ENCODE measurements at regions not wholly inside any gene's neighbourhood (a gene's known extent, or its start where the extent isn't known, plus 50 kb on each side); places are given as distances from the start of the nearest gene placed in this dataset.

- no peak for DNase-seq
Measured at GRCh38 chr5:77948476-77948875, 172.3 kb upstream of the TBCA start.

GRCh38 chr5:77947041-77947428, 170.9 kb upstream of the TBCA start:
- no peak for DNase-seq

GRCh38 chr5:77946381-77947040, 170.4 kb upstream of the TBCA start:
- DNase-seq = no peak

- no peak for DNase-seq
Measured at GRCh38 chr5:77945874-77946273, 169.7 kb upstream of the TBCA start.

GRCh38 chr5:77944757-77945340, 168.7 kb upstream of the TBCA start:
- DNase-seq = no peak

- no peak for DNase-seq
Measured at GRCh38 chr5:77943851-77944250, 167.7 kb upstream of the TBCA start.

- no peak for DNase-seq
Measured at GRCh38 chr5:77942578-77943239, 166.6 kb upstream of the TBCA start.

GRCh38 chr5:77937015-77937908, 161.1 kb upstream of the TBCA start:
- DNase-seq = no peak

GRCh38 chr5:77936365-77936693, 160.2 kb upstream of the TBCA start:
- no peak for DNase-seq

GRCh38 chr5:77935506-77936364, 159.6 kb upstream of the TBCA start:
- no peak for DNase-seq

- no peak for DNase-seq
Measured at GRCh38 chr5:77928776-77929300, 152.7 kb upstream of the TBCA start.

- DNase-seq = no peak
Measured at GRCh38 chr5:77926337-77926736, 150.2 kb upstream of the TBCA start.

- DNase-seq = no peak
Measured at GRCh38 chr5:77925503-77925902, 149.4 kb upstream of the TBCA start.

- no peak for DNase-seq
Measured at GRCh38 chr5:77924081-77924480, 147.9 kb upstream of the TBCA start.

- DNase-seq = no peak
Measured at GRCh38 chr5:77923666-77924065, 147.5 kb upstream of the TBCA start.

GRCh38 chr5:77921094-77921768, 145.1 kb upstream of the TBCA start:
- no peak for DNase-seq

- no peak for DNase-seq
Measured at GRCh38 chr5:77920359-77921058, 144.4 kb upstream of the TBCA start.

GRCh38 chr5:77915346-77915745, 139.2 kb upstream of the TBCA start:
- DNase-seq = no peak

- no peak for DNase-seq
Measured at GRCh38 chr5:77912721-77913120, 136.6 kb upstream of the TBCA start.

- no peak for DNase-seq
Measured at GRCh38 chr5:77910602-77911188, 134.6 kb upstream of the TBCA start.

Data from muscle of arm (tissue), 1 donor.